ENCODE measurements at regions not wholly inside any gene's neighbourhood (a gene's known extent, or its start where the extent isn't known, plus 50 kb on each side); places are given as distances from the start of the nearest gene placed in this dataset.

DNA sequence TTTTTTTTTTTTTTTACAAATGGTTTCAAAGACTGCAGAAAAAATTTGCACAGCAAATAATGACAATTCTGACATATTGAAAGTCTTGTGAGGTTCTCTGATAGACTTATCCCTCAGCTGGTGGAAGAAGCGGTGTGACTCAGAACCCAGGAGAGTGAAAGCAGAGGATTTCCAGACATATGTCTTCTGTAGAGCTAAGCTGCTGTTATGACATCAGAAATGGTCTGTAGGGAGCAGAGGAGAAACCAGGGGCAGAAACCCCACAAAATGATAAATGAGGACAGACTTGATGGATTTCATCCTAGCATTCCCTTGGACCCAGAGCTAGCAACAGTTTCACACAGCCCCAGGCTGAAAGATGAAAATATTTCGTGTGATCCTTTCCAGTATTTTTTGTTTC, 582.6 kb downstream of the METTL15 start:
- ATAC-seq (no peak), DNase-seq (ENCODE audit: low read depth, low spot score) (no peak)
- no peak overlapping the region for H3K4me2 ChIP-seq (ENCODE audit: low read length)
- intact Hi-C loops (cut with micrococcal nuclease), result no loop called here
- H3K79me2 ChIP-seq (ENCODE audit: insufficient read depth, low read length), result no peaks in the 10 kb centered on the region
- no peak overlapping the region for H3K9ac ChIP-seq (ENCODE audit: low read length)
- no peaks in the 10 kb centered on the region for H4K20me1 ChIP-seq (ENCODE audit: insufficient read depth)
- no peaks in the 10 kb centered on the region for H3K9me2 ChIP-seq (ENCODE audit: insufficient read depth)
- ChIA-PET CTCF (no interaction called here), POLR2A (no interaction called here), RAD21 (ENCODE audit: low non-redundant PET in 1 of 2, low total read pairs in 2 of 2, uncharacterized antibody in 2 of 2, unreplicated experiment in 2 of 2) (interaction anchor here in 1 of 2 experiments (0.7 kb wide), 1 partner anchor 291 kb away, joined by 4 read pairs; no protein-coding TSS in a partner anchor)
- BruUV-seq (replicated peaks), result no TSS peak
- H3K27me3 ChIP-seq (ENCODE audit: insufficient read depth, low read length), result no peaks in the 10 kb centered on the region
- no peaks in the 10 kb centered on the region for H3K9me3 ChIP-seq (ENCODE audit: control insufficient read depth in 1 of 2, insufficient read depth in 1 of 2, low read depth in 1 of 2, low read length in 2 of 2)
- H3K4me3 ChIP-seq (replicated peaks in 1 of 2; ENCODE audit: low read depth in 1 of 2, low read length in 2 of 2), result no peak overlapping the region
- no peaks in the 10 kb centered on the region for H3K36me3 ChIP-seq (ENCODE audit: control insufficient read depth in 1 of 2, insufficient read depth in 2 of 2, low read length in 2 of 2)
- H2AFZ ChIP-seq (ENCODE audit: low read depth, low read length, poor library complexity, severe bottlenecking), result no peak overlapping the region
- TF ChIP-seq EZH2 (IDR thresholded peaks at IDR 0.05) (no peak), ZFX (IDR thresholded peaks at IDR 0.05) (no peak), CBX3 (IDR thresholded peaks at IDR 0.05; ENCODE audit: low read depth) (no peak), ELF1 (IDR thresholded peaks at IDR 0.05; ENCODE audit: borderline replicate concordance, low read depth) (no peak), SRF (IDR thresholded peaks at IDR 0.05; ENCODE audit: low read depth) (no peak), EZH2phosphoT487 (IDR thresholded peaks at IDR 0.05; ENCODE audit: borderline replicate concordance) (no peak)
- H3K27ac ChIP-seq (ENCODE audit: low read depth, low read length), result no peak overlapping the region
- H3K4me1 ChIP-seq (ENCODE audit: control insufficient read depth in 1 of 2, insufficient read depth in 2 of 2, low read length in 2 of 2), result no peaks in the 10 kb centered on the region

DNA sequence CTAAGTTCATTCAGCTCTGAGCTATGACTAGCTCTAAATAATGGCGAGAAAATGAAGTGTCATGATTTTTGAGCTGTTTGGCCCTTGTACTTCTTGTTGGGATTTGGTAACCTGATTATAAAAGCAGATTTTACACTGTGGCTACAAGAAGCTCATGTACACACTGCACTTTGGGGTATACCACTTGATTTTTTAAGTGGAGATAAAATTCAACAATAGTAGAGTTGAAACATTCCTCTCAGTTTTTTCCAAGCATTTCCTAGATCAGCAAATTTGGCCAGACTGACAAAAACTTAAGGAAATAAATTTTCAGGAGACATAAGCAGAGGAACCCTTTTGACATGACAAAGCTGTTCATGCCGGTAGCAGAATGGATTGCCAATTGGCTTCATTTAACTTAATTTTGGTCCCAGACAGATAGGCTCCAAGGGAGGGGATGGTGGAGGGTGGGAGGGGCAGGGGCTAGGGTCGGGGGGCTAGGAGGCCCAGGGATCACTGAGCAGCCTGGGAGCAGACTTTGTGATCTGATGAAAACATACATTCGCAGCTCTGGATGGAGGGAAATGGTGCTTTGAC, 575.9 kb downstream of the METTL15 start:
- no TSS peak for BruUV-seq (replicated peaks)
- Histone ChIP-seq H3K9me3 (ENCODE audit: control insufficient read depth in 1 of 2, insufficient read depth in 1 of 2, low read depth in 1 of 2, low read length in 2 of 2) (no peaks in the 10 kb centered on the region), H4K20me1 (ENCODE audit: insufficient read depth) (no peaks in the 10 kb centered on the region), H3K9me2 (ENCODE audit: insufficient read depth) (no peaks in the 10 kb centered on the region), H3K79me2 (ENCODE audit: insufficient read depth, low read length) (no peaks in the 10 kb centered on the region), H2AFZ (ENCODE audit: low read depth, low read length, poor library complexity, severe bottlenecking) (no peak overlapping the region), H3K36me3 (ENCODE audit: control insufficient read depth in 1 of 2, insufficient read depth in 2 of 2, low read length in 2 of 2) (no peaks in the 10 kb centered on the region), H3K9ac (ENCODE audit: low read length) (no peak overlapping the region), H3K27ac (ENCODE audit: low read depth, low read length) (no peak overlapping the region), H3K4me3 (replicated peaks in 1 of 2; ENCODE audit: low read depth in 1 of 2, low read length in 2 of 2) (no peak overlapping the region), H3K4me2 (ENCODE audit: low read length) (no peak overlapping the region), H3K27me3 (ENCODE audit: insufficient read depth, low read length) (no peaks in the 10 kb centered on the region), H3K4me1 (ENCODE audit: control insufficient read depth in 1 of 2, insufficient read depth in 2 of 2, low read length in 2 of 2) (no peaks in the 10 kb centered on the region)
- TF ChIP-seq TCF7L2 (IDR thresholded peaks at IDR 0.05; ENCODE audit: borderline replicate concordance, extremely low read depth, insufficient read depth, insufficient read length) (no peak), POLR2A (IDR thresholded peaks at IDR 0.05; ENCODE audit: borderline replicate concordance, extremely low read depth, insufficient read depth, insufficient read length) (no peak), ZFX (IDR thresholded peaks at IDR 0.05) (no peak), YY1 (IDR thresholded peaks at IDR 0.05; ENCODE audit: extremely low read depth, insufficient replicate concordance, low read depth, low read length) (no peak), ZNF274 (IDR thresholded peaks at IDR 0.05; ENCODE audit: low read depth, low read length) (no peak), RAD21 (IDR thresholded peaks at IDR 0.05; ENCODE audit: low read depth) (no peak), POLR2AphosphoS5 (IDR thresholded peaks at IDR 0.05; ENCODE audit: low read depth, low read length) (no peak)
- intact Hi-C loops (cut with micrococcal nuclease), result no loop called here
- ATAC-seq (no peak), DNase-seq (ENCODE audit: low read depth, low spot score) (no peak)
- ChIA-PET POLR2A (no interaction called here), RAD21 (ENCODE audit: low non-redundant PET in 1 of 2, low total read pairs in 2 of 2, uncharacterized antibody in 2 of 2, unreplicated experiment in 2 of 2) (no interaction called here), CTCF (no interaction called here)
